Retinal pigment epithelial cell (primary cell): ENCODE measurements at regions not wholly inside any gene's neighbourhood (a gene's known extent, or its start where the extent isn't known, plus 50 kb on each side); places are given as distances from the start of the nearest gene placed in this dataset.

ENCODE experiments used
- DNase-seq: peaks from one replicate; pipeline ENCODE4 v3.0.0-alpha.2; 2010; ENCODE audit warnings: low read depth
- H3K4me3 ChIP-seq: 2 replicates; pipeline ENCODE4 v1.5.1; 2011; ENCODE audit warnings: mild to moderate bottlenecking, low read length, control low read depth, moderate library complexity
- TF ChIP-seq, protein P1 (sequence below): conservative IDR thresholded peaks from 2 replicates; pipeline ENCODE4 v1.5.1; 2011; ENCODE audit warnings: low read depth, low read length, control low read depth, inconsistent platforms

DNA sequence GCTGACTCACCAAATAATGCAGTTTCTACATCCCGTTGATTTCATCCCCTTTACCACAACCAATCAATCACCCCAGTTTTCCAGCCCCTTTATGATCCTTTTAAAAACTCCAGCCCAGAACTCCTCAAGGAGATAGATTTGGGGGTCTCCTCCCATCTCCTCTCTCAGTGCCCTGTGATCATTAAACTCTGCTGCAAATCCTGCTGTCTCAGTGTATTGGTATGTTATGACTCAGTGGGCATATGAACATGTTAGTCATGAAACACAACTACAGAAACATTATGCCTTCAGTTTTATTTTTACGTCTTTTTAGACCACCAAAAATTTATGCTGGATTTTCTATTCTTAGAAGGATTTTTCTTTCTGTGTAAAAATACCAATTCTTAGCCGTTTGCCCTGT lies 213.7 kb downstream of the DIPK2A start:
- no peak overlapping the region for H3K4me3 ChIP-seq
- TF ChIP-seq, protein P1, sequence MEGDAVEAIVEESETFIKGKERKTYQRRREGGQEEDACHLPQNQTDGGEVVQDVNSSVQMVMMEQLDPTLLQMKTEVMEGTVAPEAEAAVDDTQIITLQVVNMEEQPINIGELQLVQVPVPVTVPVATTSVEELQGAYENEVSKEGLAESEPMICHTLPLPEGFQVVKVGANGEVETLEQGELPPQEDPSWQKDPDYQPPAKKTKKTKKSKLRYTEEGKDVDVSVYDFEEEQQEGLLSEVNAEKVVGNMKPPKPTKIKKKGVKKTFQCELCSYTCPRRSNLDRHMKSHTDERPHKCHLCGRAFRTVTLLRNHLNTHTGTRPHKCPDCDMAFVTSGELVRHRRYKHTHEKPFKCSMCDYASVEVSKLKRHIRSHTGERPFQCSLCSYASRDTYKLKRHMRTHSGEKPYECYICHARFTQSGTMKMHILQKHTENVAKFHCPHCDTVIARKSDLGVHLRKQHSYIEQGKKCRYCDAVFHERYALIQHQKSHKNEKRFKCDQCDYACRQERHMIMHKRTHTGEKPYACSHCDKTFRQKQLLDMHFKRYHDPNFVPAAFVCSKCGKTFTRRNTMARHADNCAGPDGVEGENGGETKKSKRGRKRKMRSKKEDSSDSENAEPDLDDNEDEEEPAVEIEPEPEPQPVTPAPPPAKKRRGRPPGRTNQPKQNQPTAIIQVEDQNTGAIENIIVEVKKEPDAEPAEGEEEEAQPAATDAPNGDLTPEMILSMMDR, result no peak
- DNase-seq, result no peak

DNA sequence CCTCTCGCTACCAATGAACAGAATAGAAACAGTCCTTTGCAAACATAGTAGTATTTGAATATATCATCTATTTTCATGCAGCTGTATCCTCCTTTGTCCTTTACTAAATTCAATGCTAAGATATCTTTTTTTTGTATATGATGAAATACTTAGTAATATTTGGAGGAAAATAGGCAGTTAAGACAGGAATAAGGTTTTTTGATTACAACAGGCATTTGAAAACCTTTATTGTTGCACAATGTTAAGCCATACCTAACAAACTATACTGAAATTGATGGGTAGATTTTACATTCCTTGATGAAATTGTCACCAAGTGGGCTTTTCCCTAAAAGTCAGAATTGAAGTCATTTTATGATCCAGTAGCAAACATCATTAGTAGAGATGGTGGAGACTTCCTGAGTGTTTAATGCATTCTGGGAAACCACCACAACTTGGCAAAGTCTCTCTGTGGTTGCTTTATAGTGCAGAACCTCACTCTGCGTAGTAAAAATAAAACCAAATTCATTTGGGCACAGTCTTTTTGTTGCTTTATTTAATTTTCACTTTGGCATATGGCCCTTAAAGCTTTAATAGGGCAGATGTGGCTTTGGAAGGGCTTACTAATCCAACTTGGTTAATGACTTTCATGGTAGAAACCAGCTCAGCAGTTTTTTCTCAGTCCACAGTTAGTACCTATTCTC lies 216.0 kb downstream of the DIPK2A start:
- H3K4me3 ChIP-seq, result no peak overlapping the region
- no peak for DNase-seq
- TF ChIP-seq, protein P1, result no peak

DNA sequence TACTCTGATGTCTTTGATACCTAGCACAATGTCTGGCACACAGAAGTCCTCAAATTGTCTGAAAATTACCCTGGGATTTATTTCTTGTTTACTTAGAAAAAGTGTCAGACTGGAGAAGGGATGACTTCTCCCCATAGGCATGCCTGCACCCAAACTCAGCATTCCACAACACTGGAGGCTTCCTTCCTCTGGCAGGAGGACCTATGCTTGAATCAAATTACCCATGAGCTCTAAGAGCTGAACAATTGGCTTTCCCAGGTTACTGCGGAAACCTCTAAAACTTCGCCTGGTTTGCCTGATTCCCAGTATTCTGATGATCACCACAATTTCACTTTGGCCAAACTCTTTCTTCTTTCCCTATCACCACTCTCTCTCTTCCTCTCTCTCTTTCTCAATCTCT lies 217.4 kb downstream of the DIPK2A start:
- DNase-seq, result no peak
- no peak overlapping the region for H3K4me3 ChIP-seq
- TF ChIP-seq, protein P1, result no peak

DNA sequence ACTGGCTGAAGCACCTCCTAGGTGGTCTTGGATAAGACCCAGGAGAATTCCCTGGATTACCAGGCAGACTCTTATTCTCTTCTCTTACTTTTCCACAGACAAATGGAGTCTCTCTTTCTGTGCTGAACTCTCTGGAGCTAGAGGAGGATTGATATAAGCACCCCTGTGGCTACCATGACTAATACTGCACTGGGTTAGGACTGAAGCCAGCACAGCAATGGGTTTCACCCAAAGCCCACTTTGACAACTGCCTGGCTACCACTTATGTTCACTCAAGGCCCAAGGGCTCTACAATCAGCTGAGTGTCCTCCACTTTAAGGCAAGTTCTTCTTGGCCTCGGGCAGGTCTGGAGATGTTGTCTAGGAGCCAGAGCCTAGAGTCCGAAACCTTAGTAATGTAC lies 225.5 kb downstream of the DIPK2A start:
- no peak overlapping the region for H3K4me3 ChIP-seq
- no peak for DNase-seq
- TF ChIP-seq, protein P1, result no peak

DNA sequence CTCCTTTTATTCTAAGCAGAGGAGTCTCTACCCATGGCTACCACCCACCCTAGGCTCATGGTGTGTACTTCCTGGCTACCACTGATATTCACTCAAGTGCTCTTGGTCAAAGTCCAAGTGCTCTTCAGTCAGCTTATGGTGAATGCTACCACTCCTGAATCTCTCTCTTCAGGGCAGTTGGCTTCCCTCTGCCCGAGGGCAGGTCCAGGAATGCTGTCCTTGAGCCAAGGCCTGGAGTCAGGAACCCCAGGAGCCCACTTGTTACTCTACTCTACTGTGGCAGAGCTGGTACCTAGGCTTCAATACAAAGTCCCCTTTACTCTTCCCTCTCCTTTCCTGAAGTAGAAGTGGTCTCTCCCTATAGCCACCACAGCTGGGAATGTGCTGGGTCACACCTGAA lies 226.0 kb downstream of the DIPK2A start:
- DNase-seq, result no peak
- TF ChIP-seq, protein P1, result no peak

DNA sequence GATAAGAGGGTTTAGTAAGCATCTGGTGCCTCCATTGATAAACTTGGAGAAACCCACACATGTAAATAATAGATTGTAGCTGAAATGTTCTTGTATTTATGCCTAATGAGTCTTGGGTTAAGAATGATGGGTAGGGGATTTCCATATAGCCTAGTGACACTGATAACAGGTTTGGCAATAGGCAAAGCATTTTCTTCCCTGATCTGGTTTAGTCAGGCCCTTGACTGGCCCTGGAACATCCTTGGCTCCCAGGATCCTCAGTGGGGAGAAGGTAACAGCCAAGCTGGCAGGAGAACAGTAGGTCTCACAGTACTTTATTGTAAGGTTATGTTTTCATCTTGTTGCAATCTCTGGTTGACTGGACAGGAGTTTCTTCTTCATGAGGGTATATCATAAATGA lies 228.4 kb downstream of the DIPK2A start:
- DNase-seq, result no peak
- H3K4me3 ChIP-seq, result no peak overlapping the region
- TF ChIP-seq, protein P1, result no peak

More for the DNA sequence above, 226.0 kb downstream of the DIPK2A start:
- no peak overlapping the region for H3K4me3 ChIP-seq

DNA sequence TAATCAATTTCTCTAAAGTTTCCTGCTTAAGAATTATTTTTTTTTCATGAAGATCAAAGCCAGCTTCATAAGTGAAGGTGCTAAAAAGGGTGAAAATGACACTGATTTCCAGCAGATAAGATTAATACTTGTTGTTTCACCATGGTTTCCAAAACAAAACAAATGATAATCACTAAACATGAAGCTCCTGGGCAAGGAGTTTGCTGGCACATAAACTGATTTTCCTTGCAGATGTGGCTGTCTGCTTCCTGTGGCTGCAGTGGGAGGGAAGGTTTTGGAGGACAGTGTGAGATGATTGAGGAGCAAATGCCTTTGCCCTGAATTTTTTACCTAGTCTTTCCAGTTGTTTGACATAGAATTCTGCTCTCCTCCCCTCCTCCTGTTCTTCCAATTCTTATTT lies 228.8 kb downstream of the DIPK2A start:
- DNase-seq, result no peak
- no peak overlapping the region for H3K4me3 ChIP-seq
- TF ChIP-seq, protein P1, result no peak
